ENCODE measurements at regions not wholly inside any gene's neighbourhood (a gene's known extent, or its start where the extent isn't known, plus 50 kb on each side); places are given as distances from the start of the nearest gene placed in this dataset.

DNA sequence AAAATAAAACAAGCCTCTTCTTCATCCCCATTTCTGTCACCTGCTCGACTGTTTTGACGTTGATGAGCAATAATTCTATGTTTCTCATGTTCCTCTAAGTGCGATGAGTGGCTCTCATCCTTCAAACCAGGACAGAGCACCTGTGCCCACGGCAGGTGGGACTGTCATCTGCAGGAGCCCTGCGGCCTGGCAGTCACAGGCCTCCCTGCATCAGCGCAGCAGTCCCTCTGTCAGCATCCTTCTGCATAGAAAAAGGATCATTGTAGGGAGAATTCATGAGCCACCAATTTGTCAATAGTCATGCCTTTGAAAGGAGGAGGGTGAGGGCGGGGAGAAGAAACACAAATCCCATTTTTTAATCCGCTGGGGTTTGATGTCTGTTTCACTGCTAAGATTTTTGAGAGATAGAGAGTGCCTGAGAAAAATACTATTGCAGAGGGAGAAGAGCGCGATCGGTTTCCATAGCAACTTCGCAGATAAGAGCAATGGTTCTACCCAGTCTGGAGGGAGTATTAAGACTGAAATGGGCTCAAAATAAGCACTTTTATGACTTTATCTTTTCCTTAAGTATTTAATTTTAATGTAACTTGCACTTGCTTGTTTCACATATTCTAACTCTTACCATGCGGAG is 234.3 kb upstream of the NCKAP5 start:
- 81 to 90% methylated on average over 8 to 13 of the region's 13 CpGs for WGBS, 2 donors (ENCODE audit: low coverage in 1 of 2)
- peaks cover 9% of the 10 kb centered on the region for H3K27me3 ChIP-seq
- no peak for ATAC-seq
- H3K27ac ChIP-seq, result no peak overlapping the region
- peaks cover 0 to 1% (median 0%) of the 10 kb centered on the region in 3 donors for H3K9me3 ChIP-seq
- H3K4me3 ChIP-seq, result no peak overlapping the region
- no peaks in the 10 kb centered on the region for H3K36me3 ChIP-seq
- H3K4me1 ChIP-seq, result no peaks in the 10 kb centered on the region
- TF ChIP-seq EP300 (IDR thresholded peaks at IDR 0.05) (no peak), POLR2AphosphoS5 (IDR thresholded peaks at IDR 0.05) (no peak), POLR2A (IDR thresholded peaks at IDR 0.05) (no peak)
- TF ChIP-seq, protein P1, sequence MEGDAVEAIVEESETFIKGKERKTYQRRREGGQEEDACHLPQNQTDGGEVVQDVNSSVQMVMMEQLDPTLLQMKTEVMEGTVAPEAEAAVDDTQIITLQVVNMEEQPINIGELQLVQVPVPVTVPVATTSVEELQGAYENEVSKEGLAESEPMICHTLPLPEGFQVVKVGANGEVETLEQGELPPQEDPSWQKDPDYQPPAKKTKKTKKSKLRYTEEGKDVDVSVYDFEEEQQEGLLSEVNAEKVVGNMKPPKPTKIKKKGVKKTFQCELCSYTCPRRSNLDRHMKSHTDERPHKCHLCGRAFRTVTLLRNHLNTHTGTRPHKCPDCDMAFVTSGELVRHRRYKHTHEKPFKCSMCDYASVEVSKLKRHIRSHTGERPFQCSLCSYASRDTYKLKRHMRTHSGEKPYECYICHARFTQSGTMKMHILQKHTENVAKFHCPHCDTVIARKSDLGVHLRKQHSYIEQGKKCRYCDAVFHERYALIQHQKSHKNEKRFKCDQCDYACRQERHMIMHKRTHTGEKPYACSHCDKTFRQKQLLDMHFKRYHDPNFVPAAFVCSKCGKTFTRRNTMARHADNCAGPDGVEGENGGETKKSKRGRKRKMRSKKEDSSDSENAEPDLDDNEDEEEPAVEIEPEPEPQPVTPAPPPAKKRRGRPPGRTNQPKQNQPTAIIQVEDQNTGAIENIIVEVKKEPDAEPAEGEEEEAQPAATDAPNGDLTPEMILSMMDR (IDR thresholded peaks at IDR 0.05), result no peak

DNA sequence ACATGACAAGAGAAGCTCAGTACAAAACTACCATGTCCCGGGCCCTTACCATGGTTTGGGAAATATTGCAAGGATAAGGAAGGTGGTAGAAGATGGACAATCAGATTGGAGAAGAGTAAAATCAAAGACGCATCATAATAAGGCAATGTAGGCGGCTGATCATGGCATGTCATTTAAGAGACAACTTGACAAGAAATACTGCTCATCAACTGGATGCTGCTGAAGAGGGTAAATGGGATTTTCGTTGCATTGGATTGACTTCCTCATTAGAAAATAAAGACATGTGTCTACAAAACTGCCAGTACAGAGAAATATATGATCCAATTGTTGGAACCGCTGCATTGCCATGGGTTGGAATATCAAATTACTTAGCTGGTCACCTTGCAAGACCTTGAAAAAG is 238.3 kb upstream of the NCKAP5 start:
- WGBS, 2 donors (ENCODE audit: low coverage in 1 of 2), result 86 to 100% methylated on average over 1 to 5 of the region's 5 CpGs
- TF ChIP-seq, protein P1 (IDR thresholded peaks at IDR 0.05), result no peak
- TF ChIP-seq POLR2AphosphoS5 (IDR thresholded peaks at IDR 0.05) (no peak), EP300 (IDR thresholded peaks at IDR 0.05) (no peak), POLR2A (IDR thresholded peaks at IDR 0.05) (no peak)
- no peaks in the 10 kb centered on the region for H3K4me1 ChIP-seq
- no peak for ATAC-seq
- H3K36me3 ChIP-seq, result no peaks in the 10 kb centered on the region
- H3K4me3 ChIP-seq, result no peak overlapping the region
- no peak overlapping the region for H3K27ac ChIP-seq
- H3K27me3 ChIP-seq, result peaks cover 5% of the 10 kb centered on the region
- no peaks in the 10 kb centered on the region for H3K9me3 ChIP-seq

DNA sequence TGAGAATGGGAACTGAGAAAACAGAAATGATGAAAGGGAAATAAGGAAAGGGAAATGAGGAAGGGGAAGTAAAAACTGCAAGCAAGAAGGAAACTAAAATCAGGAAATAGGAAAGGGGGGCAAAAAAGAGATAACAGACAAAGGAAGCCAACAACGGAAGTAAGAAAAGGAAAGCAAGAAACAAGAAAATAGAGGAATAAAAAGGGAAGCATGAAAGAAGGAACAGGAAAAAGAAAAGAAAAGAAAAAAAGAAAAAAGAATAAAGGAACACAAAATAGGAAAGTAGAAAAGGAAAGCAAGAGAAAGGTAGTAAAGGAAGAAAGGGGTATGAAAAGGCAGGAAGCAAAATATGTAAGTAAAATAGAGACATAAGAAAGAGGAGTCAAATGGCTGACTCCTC is 241.2 kb upstream of the NCKAP5 start:
- H3K4me3 ChIP-seq, result no peak overlapping the region
- no peak for ATAC-seq
- no peaks in the 10 kb centered on the region for H3K36me3 ChIP-seq
- WGBS, 2 donors (ENCODE audit: low coverage in 1 of 2), result 79 to 100% methylated on average over 1 of the region's 1 CpG
- no peak overlapping the region for H3K27ac ChIP-seq
- H3K27me3 ChIP-seq, result peaks cover 5% of the 10 kb centered on the region
- H3K9me3 ChIP-seq, result no peaks in the 10 kb centered on the region
- TF ChIP-seq POLR2AphosphoS5 (IDR thresholded peaks at IDR 0.05), result no peak
- TF ChIP-seq, protein P1 (IDR thresholded peaks at IDR 0.05), result no peak
- no peak for TF ChIP-seq POLR2A (IDR thresholded peaks at IDR 0.05)
- TF ChIP-seq EP300 (IDR thresholded peaks at IDR 0.05), result no peak
- no peaks in the 10 kb centered on the region for H3K4me1 ChIP-seq

DNA sequence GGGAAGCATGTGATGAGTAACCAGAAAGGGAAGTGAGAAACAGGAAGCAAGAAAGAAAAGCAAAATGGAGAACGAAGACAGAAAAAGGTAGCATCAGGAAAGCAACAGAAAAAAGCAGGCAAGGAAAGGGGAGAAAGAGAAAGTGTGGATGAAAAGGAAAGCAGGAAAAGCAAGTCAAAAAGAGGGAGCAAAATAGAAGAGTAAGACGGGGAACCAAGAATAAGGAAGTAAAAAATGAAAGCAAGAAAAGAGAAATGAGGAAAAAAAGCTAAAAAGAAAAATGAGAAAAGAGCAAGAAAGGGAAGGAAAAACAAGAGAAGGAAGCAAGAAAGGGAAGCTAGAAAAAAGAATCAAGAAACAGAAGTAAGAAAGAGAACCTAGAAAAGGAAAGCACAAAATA is 242.3 kb upstream of the NCKAP5 start:
- no peak overlapping the region for H3K27ac ChIP-seq
- no peaks in the 10 kb centered on the region for H3K36me3 ChIP-seq
- no peak overlapping the region for H3K4me3 ChIP-seq
- no peaks in the 10 kb centered on the region for H3K9me3 ChIP-seq
- H3K4me1 ChIP-seq, result no peaks in the 10 kb centered on the region
- H3K27me3 ChIP-seq, result peaks cover 5% of the 10 kb centered on the region
- WGBS, 2 donors (ENCODE audit: low coverage in 1 of 2), result 89 to 97% methylated on average over 1 to 2 of the region's 2 CpGs
- no peak for ATAC-seq
- TF ChIP-seq EP300 (IDR thresholded peaks at IDR 0.05), result no peak
- TF ChIP-seq, protein P1 (IDR thresholded peaks at IDR 0.05), result no peak
- no peak for TF ChIP-seq POLR2AphosphoS5 (IDR thresholded peaks at IDR 0.05)
- TF ChIP-seq POLR2A (IDR thresholded peaks at IDR 0.05), result no peak

DNA sequence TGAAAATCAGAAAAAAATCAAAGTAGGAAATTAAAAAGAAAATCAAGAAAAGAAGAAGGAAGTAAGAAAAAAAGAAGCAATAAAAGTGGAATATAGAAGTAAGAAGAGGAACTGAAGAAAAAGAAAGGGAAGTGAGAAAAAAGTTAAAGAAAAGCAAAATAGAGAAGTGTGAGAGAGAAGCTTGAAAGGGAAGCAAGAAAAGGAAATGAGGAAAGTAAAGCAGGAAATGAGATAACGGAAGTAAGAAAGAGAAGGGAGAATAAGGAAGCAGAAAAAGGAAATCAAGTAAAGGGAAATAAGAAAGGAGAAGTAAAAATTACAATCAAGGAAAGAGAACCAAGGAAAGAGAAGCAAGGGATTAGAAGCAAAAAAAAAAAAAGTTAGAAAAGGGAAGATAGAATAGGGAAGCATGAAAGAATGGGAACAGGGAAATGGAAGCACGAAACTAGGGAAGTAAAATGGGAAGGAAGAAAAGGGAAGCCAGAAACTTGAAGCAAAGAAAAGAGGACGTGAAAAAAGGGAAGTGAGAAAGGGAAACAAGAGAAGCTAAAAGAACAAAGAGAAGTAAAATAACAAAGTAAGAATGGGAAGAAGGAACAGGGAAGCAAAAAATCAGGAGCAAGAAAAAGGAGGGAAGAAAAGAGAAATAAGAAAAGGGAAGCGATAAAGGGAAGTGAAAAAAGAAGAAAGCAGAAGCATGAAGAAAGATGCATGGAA is 243.3 kb upstream of the NCKAP5 start:
- no peak overlapping the region for H3K27ac ChIP-seq
- ATAC-seq, result no peak
- WGBS, 2 donors (ENCODE audit: low coverage in 1 of 2), result 73 to 92% methylated on average over 4 of the region's 4 CpGs

More for the DNA sequence above, 243.3 kb upstream of the NCKAP5 start:
- Histone ChIP-seq H3K4me1 (no peaks in the 10 kb centered on the region), H3K36me3 (no peaks in the 10 kb centered on the region), H3K9me3 (no peaks in the 10 kb centered on the region), H3K4me3 (no peak overlapping the region), H3K27me3 (peaks cover 5% of the 10 kb centered on the region)
- no peak for TF ChIP-seq EP300 (IDR thresholded peaks at IDR 0.05)
- no peak for TF ChIP-seq POLR2AphosphoS5 (IDR thresholded peaks at IDR 0.05)
- TF ChIP-seq, protein P1 (IDR thresholded peaks at IDR 0.05), result no peak
- TF ChIP-seq POLR2A (IDR thresholded peaks at IDR 0.05), result no peak

Measured in gastroesophageal sphincter (tissue), 4 donors.